ENCODE measurements at regions not wholly inside any gene's neighbourhood (a gene's known extent, or its start where the extent isn't known, plus 50 kb on each side); places are given as distances from the start of the nearest gene placed in this dataset.

DNA sequence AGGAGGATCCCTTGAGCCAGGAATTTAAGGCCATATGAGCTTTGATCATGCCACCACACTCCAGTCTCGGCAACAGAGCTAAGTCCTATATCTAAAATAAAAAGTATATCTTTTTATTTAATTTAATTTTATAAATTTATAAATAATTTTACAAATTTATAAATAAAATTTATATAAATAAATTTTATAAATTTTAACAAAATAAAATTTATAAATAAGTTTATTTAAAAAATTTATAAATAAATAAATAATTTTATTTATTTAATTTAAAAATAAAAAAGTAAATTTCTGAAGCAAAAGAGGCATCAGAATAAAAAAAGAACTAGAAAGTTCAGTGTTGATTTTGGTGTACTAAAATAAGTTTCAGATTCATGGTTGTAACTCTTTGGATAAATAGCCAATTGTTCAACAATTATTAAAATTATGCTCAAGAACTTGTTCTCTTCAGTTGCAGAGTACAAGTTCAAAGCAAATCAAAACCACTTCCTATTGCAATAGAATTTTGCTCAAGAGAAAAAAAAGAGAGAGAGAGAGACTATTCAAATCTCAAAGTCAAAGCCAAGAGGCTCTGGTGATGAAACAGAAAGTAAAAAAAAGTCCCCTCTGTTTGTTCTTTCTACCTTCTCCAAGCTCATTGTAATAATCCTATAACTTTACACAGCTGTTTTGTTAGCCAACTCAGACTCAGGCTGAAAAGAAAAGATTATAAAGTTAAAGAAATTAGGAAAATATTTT, 547.5 kb upstream of the ADGRB3 start:
- TF ChIP-seq EGR1 (IDR thresholded peaks at IDR 0.05) (no peak), CEBPB (IDR thresholded peaks at IDR 0.05) (no peak), EP300 (IDR thresholded peaks at IDR 0.05; ENCODE audit: borderline replicate concordance) (no peak), TAF1 (IDR thresholded peaks at IDR 0.05; ENCODE audit: low read depth) (no peak), FOXM1 (IDR thresholded peaks at IDR 0.05; ENCODE audit: borderline replicate concordance, low read depth) (no peak), ZBTB7A (IDR thresholded peaks at IDR 0.05; ENCODE audit: low read depth) (no peak), NFIC (IDR thresholded peaks at IDR 0.05) (no peak), YY1 (IDR thresholded peaks at IDR 0.05; ENCODE audit: low read depth) (no peak), TCF12 (IDR thresholded peaks at IDR 0.05; ENCODE audit: low read depth) (no peak), RAD21 (IDR thresholded peaks at IDR 0.05; ENCODE audit: low read depth) (no peak), TEAD4 (IDR thresholded peaks at IDR 0.05) (no peak), CREB1 (IDR thresholded peaks at IDR 0.05; ENCODE audit: low read depth) (no peak)
- TF ChIP-seq, protein P1, sequence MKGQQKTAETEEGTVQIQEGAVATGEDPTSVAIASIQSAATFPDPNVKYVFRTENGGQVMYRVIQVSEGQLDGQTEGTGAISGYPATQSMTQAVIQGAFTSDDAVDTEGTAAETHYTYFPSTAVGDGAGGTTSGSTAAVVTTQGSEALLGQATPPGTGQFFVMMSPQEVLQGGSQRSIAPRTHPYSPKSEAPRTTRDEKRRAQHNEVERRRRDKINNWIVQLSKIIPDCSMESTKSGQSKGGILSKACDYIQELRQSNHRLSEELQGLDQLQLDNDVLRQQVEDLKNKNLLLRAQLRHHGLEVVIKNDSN (IDR thresholded peaks at IDR 0.05): no peak
- TF ChIP-seq, protein P2, sequence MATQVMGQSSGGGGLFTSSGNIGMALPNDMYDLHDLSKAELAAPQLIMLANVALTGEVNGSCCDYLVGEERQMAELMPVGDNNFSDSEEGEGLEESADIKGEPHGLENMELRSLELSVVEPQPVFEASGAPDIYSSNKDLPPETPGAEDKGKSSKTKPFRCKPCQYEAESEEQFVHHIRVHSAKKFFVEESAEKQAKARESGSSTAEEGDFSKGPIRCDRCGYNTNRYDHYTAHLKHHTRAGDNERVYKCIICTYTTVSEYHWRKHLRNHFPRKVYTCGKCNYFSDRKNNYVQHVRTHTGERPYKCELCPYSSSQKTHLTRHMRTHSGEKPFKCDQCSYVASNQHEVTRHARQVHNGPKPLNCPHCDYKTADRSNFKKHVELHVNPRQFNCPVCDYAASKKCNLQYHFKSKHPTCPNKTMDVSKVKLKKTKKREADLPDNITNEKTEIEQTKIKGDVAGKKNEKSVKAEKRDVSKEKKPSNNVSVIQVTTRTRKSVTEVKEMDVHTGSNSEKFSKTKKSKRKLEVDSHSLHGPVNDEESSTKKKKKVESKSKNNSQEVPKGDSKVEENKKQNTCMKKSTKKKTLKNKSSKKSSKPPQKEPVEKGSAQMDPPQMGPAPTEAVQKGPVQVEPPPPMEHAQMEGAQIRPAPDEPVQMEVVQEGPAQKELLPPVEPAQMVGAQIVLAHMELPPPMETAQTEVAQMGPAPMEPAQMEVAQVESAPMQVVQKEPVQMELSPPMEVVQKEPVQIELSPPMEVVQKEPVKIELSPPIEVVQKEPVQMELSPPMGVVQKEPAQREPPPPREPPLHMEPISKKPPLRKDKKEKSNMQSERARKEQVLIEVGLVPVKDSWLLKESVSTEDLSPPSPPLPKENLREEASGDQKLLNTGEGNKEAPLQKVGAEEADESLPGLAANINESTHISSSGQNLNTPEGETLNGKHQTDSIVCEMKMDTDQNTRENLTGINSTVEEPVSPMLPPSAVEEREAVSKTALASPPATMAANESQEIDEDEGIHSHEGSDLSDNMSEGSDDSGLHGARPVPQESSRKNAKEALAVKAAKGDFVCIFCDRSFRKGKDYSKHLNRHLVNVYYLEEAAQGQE (IDR thresholded peaks at IDR 0.05; ENCODE audit: low read depth): no peak
- TF ChIP-seq, protein P3, sequence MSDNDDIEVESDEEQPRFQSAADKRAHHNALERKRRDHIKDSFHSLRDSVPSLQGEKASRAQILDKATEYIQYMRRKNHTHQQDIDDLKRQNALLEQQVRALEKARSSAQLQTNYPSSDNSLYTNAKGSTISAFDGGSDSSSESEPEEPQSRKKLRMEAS (IDR thresholded peaks at IDR 0.05): no peak

DNA sequence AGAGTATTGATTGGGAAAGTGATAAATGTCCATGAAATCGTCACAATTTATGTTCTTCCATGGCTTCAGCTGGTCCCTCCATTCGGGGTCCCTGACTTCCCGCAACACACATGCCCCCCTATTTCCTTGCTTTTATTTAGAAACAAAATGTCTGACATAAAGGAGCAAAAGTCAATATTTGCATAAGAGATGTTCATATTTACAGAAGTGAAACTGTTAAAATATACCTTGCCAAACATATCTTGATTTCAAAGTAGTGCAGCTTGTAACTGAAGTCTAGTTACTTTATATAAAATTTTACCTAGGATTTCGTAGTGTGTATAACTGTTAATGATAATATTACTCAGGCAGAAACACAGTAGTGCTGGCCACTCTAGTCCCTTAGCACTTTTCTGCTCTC, 548.9 kb upstream of the ADGRB3 start:
- TF ChIP-seq TAF1 (IDR thresholded peaks at IDR 0.05; ENCODE audit: low read depth) (no peak), EGR1 (IDR thresholded peaks at IDR 0.05) (no peak), ZBTB7A (IDR thresholded peaks at IDR 0.05; ENCODE audit: low read depth) (no peak), FOXM1 (IDR thresholded peaks at IDR 0.05; ENCODE audit: borderline replicate concordance, low read depth) (no peak), RAD21 (IDR thresholded peaks at IDR 0.05; ENCODE audit: low read depth) (no peak), TCF12 (IDR thresholded peaks at IDR 0.05; ENCODE audit: low read depth) (no peak), CREB1 (IDR thresholded peaks at IDR 0.05; ENCODE audit: low read depth) (no peak), YY1 (IDR thresholded peaks at IDR 0.05; ENCODE audit: low read depth) (no peak)
- TF ChIP-seq, protein P2 (IDR thresholded peaks at IDR 0.05; ENCODE audit: low read depth): no peak
- TF ChIP-seq, protein P3 (IDR thresholded peaks at IDR 0.05): no peak
- TF ChIP-seq, protein P1 (IDR thresholded peaks at IDR 0.05): no peak

DNA sequence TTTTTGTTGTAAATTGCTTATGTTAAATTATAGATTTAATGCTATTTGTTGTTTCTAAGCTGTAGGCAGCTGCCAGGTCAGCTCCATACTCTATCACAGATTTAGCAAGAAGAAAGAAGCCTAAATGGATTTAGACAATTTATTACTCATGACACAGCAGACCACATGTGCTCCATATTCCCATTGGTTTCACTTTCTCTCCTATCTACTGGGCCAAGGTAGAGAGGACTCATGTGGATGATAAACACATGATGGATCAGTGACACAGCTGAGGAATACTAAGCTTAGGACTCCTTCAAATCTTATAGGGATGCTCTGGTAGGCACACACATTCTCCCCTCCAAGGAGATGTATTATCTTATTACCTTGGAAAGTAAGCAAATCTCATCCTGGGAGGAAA, 553.0 kb upstream of the ADGRB3 start:
- TF ChIP-seq, protein P1 (IDR thresholded peaks at IDR 0.05): no peak
- TF ChIP-seq CREB1 (IDR thresholded peaks at IDR 0.05; ENCODE audit: low read depth) (no peak), CEBPB (IDR thresholded peaks at IDR 0.05) (no peak), EP300 (IDR thresholded peaks at IDR 0.05; ENCODE audit: borderline replicate concordance) (no peak), FOXM1 (IDR thresholded peaks at IDR 0.05; ENCODE audit: borderline replicate concordance, low read depth) (no peak), ZBTB7A (IDR thresholded peaks at IDR 0.05; ENCODE audit: low read depth) (no peak), TCF12 (IDR thresholded peaks at IDR 0.05; ENCODE audit: low read depth) (no peak), TEAD4 (IDR thresholded peaks at IDR 0.05) (no peak), EGR1 (IDR thresholded peaks at IDR 0.05) (no peak), YY1 (IDR thresholded peaks at IDR 0.05; ENCODE audit: low read depth) (no peak)

DNA sequence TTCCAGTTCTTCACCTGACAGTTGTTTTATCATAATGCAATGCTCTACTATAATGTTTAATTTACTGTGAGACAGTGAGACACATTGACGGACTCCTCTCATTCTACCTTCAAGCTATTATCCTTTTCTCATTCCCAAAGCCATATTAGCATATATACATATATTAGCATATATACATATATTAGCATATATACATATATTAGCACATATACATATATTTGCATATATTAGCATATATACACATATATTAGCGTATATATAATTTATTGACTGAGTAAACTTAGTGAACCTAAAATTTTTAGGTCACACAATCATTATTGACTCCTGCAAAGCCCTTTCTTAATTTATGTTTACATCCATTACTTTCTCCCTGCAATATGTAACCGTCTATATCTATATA, 555.0 kb upstream of the ADGRB3 start:
- TF ChIP-seq TEAD4 (IDR thresholded peaks at IDR 0.05) (no peak), TCF12 (IDR thresholded peaks at IDR 0.05; ENCODE audit: low read depth) (no peak), NFIC (IDR thresholded peaks at IDR 0.05) (no peak), FOXM1 (IDR thresholded peaks at IDR 0.05; ENCODE audit: borderline replicate concordance, low read depth) (no peak), YY1 (IDR thresholded peaks at IDR 0.05; ENCODE audit: low read depth) (no peak), RAD21 (IDR thresholded peaks at IDR 0.05; ENCODE audit: low read depth) (no peak), EGR1 (IDR thresholded peaks at IDR 0.05) (no peak), CEBPB (IDR thresholded peaks at IDR 0.05) (no peak), CREB1 (IDR thresholded peaks at IDR 0.05; ENCODE audit: low read depth) (no peak), EP300 (IDR thresholded peaks at IDR 0.05; ENCODE audit: borderline replicate concordance) (no peak)
- TF ChIP-seq, protein P2 (IDR thresholded peaks at IDR 0.05; ENCODE audit: low read depth): no peak
- TF ChIP-seq, protein P3 (IDR thresholded peaks at IDR 0.05): no peak
